ENCODE measurements at regions not wholly inside any gene's neighbourhood (a gene's known extent, or its start where the extent isn't known, plus 50 kb on each side); places are given as distances from the start of the nearest gene placed in this dataset.

DNA sequence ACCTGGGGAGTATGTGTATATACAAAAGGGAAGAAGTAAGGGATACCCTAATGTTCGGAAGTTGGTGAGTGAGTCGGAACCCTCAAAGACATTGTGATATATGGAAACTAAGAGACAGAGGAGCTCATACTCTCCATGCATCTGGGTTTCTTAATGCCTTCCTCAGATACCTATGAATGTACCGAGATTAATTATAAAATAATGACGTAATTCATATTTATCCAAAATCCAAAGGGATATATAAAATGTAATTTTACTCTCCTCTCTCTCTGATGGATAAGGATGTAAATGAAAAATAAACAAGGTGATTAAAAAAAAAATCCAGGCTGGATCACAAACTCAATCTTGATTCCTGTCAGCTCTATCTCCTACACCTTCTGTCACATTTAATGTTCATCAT is 275.9 kb upstream of the FAM241A start:
- 93% methylated on average over 4 of the region's 4 CpGs for WGBS
- no peak for DNase-seq (ENCODE audit: low spot score in 2 of 2)
- Histone ChIP-seq H3K9me3 (no peaks in the 10 kb centered on the region), H3K27ac (no peak overlapping the region), H3K4me3 (no peak overlapping the region), H3K36me3 (no peaks in the 10 kb centered on the region), H3K27me3 (no peaks in the 10 kb centered on the region), H3K4me1 (no peaks in the 10 kb centered on the region)
- no peak for TF ChIP-seq POLR2A (IDR thresholded peaks at IDR 0.05)

DNA sequence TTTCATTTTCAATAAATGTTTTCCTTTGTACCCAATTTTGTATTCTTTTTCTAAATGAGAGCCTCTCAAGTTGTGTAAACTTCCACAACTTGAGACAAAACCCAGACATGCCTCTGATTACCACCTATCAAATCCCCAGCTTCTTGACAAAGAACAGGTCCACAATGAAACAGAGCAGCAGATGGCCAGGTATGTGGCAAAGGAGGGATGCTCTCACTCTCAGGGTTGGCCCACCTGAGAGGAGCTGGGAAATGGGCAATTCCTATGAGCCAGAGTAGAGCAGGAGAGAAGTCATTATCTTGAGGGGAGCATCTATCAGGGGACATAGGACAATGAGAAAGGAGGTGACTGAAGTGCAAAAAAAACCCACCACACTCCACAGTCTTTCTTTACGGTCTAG is 273.5 kb upstream of the FAM241A start:
- Histone ChIP-seq H3K4me3 (no peak overlapping the region), H3K9me3 (no peaks in the 10 kb centered on the region), H3K27me3 (no peaks in the 10 kb centered on the region), H3K4me1 (no peaks in the 10 kb centered on the region), H3K36me3 (no peaks in the 10 kb centered on the region), H3K27ac (no peak overlapping the region)
- no peak for TF ChIP-seq POLR2A (IDR thresholded peaks at IDR 0.05)
- TF ChIP-seq, protein P1, sequence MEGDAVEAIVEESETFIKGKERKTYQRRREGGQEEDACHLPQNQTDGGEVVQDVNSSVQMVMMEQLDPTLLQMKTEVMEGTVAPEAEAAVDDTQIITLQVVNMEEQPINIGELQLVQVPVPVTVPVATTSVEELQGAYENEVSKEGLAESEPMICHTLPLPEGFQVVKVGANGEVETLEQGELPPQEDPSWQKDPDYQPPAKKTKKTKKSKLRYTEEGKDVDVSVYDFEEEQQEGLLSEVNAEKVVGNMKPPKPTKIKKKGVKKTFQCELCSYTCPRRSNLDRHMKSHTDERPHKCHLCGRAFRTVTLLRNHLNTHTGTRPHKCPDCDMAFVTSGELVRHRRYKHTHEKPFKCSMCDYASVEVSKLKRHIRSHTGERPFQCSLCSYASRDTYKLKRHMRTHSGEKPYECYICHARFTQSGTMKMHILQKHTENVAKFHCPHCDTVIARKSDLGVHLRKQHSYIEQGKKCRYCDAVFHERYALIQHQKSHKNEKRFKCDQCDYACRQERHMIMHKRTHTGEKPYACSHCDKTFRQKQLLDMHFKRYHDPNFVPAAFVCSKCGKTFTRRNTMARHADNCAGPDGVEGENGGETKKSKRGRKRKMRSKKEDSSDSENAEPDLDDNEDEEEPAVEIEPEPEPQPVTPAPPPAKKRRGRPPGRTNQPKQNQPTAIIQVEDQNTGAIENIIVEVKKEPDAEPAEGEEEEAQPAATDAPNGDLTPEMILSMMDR (IDR thresholded peaks at IDR 0.05), result no peak
- no peak for TF ChIP-seq EP300 (IDR thresholded peaks at IDR 0.05)
- no peak for TF ChIP-seq POLR2AphosphoS5 (IDR thresholded peaks at IDR 0.05)
- DNase-seq (ENCODE audit: low spot score in 2 of 2), result no peak
- WGBS, result 79% methylated on average over 1 of the region's 1 CpG

DNA sequence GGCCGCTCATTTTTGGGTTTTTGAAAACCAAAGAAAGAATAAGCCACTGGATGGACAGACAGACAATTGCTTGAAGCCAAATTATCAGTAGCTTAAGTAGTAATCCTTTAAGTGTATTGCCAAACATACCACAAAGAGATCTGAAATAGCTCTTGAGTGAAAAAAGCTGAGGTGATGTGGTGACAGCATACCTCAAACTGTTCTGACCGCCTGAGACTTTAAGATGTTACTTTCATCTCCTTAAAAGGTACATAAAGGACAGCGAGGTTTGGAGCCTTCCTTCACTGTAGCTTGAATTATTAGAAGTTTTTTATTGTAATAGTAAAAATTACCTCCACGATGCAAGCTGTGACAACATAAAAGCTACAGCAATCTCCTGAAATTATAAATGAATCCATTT is 271.5 kb upstream of the FAM241A start:
- TF ChIP-seq, protein P1 (IDR thresholded peaks at IDR 0.05), result no peak
- TF ChIP-seq EP300 (IDR thresholded peaks at IDR 0.05), result no peak
- TF ChIP-seq POLR2AphosphoS5 (IDR thresholded peaks at IDR 0.05), result no peak
- no peak for TF ChIP-seq POLR2A (IDR thresholded peaks at IDR 0.05)
- Histone ChIP-seq H3K27ac (no peak overlapping the region), H3K9me3 (no peaks in the 10 kb centered on the region), H3K4me1 (no peaks in the 10 kb centered on the region), H3K4me3 (no peak overlapping the region), H3K36me3 (no peaks in the 10 kb centered on the region), H3K27me3 (no peaks in the 10 kb centered on the region)
- no peak for DNase-seq (ENCODE audit: low spot score in 2 of 2)
- 76% methylated on average over 4 of the region's 4 CpGs for whole genome bisulfite sequencing

DNA sequence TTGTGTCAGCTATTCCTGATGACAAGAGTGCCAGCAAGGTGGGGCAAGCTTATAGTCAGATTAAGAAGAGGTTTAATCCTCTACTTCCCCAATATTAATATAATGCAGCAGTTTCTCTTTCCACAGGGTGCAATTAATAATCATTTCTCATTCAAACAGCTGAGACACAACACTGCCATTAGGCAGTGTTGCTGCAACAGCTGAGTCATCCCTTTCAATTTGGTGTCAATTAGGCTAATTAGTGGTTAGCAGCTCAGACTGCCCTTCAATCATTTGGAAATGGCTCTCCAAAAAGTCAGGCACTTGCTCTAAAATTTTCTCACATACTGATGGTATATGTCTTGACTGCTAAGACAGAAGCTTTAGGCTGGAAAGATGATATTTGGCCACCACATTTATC is 265.7 kb upstream of the FAM241A start:
- Histone ChIP-seq H3K36me3 (no peaks in the 10 kb centered on the region), H3K4me1 (no peaks in the 10 kb centered on the region), H3K27ac (no peak overlapping the region), H3K9me3 (no peaks in the 10 kb centered on the region), H3K27me3 (no peaks in the 10 kb centered on the region), H3K4me3 (no peak overlapping the region)
- no peak for TF ChIP-seq POLR2AphosphoS5 (IDR thresholded peaks at IDR 0.05)
- TF ChIP-seq EP300 (IDR thresholded peaks at IDR 0.05), result no peak
- TF ChIP-seq, protein P1 (IDR thresholded peaks at IDR 0.05), result no peak
- TF ChIP-seq POLR2A (IDR thresholded peaks at IDR 0.05), result no peak
- no peak for DNase-seq (ENCODE audit: low spot score in 2 of 2)

DNA sequence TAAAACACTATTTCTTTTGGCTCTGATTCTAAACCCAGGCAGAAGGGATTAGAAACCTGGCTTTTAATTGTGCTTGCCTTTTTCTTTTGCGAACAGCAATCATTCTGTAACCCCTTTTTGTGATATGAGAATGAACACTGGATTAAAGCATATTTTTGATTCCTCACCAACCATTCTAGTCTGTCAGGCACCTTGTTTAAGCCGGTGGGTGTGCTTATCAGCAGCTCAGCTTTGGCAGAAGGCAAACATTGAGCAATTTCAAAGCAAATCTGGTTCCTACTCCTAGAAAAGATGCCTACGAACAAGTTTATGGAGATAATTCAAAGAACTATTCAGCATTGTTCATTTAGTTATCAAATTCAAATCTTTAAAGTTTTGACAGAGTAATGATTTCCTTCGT is 265.1 kb upstream of the FAM241A start:
- Histone ChIP-seq H3K4me1 (no peaks in the 10 kb centered on the region), H3K27me3 (no peaks in the 10 kb centered on the region), H3K27ac (no peak overlapping the region), H3K4me3 (no peak overlapping the region), H3K36me3 (no peaks in the 10 kb centered on the region), H3K9me3 (no peaks in the 10 kb centered on the region)
- no peak for DNase-seq (ENCODE audit: low spot score in 2 of 2)
- no peak for TF ChIP-seq POLR2AphosphoS5 (IDR thresholded peaks at IDR 0.05)
- 44% methylated on average over 4 of the region's 4 CpGs for WGBS

DNA sequence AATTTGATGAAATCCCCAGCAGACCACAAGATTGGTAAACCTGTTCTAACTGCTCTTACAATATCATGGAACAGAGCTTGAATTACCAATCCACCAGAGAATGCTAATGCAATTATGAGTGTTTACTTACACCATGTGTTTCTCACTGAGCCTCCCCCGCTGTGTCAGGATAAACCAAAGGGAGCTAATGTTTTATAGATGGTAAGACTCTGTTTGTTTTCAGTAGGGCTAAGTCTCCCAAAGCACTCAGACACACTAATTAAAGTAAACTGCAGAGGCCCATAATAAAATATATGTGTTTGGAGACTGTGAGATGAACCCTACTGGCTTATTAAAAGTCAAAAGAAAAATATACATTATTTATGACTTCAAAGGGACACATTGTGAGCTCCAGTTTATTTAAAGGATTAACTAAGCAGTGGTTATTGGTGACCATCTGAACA is 261.7 kb upstream of the FAM241A start:
- no peak for DNase-seq (ENCODE audit: low spot score in 2 of 2)
- 60% methylated on average over 1 of the region's 1 CpG for WGBS
- H3K27me3 ChIP-seq, result no peaks in the 10 kb centered on the region
- H3K36me3 ChIP-seq, result no peaks in the 10 kb centered on the region
- no peaks in the 10 kb centered on the region for H3K4me1 ChIP-seq
- no peaks in the 10 kb centered on the region for H3K9me3 ChIP-seq
- TF ChIP-seq POLR2A (IDR thresholded peaks at IDR 0.05) (no peak), POLR2AphosphoS5 (IDR thresholded peaks at IDR 0.05) (no peak), EP300 (IDR thresholded peaks at IDR 0.05) (no peak)
- TF ChIP-seq, protein P1 (IDR thresholded peaks at IDR 0.05), result no peak
- no peak overlapping the region for H3K27ac ChIP-seq
- H3K4me3 ChIP-seq, result no peak overlapping the region

All from suprapubic skin (tissue), 4 donors.